ENCODE measurements at regions not wholly inside any gene's neighbourhood (a gene's known extent, or its start where the extent isn't known, plus 50 kb on each side); places are given as distances from the start of the nearest gene placed in this dataset.

GRCh38 chr7:41448104-41448503 is 254.8 kb downstream of the INHBA start:
- H3K4me3 ChIP-seq (ENCODE audit: low read length in 2 of 2): no peak overlapping the region
- no peaks in the 10 kb centered on the region for H3K36me3 ChIP-seq (ENCODE audit: control insufficient read depth in 2 of 2, insufficient read depth in 2 of 2, low read length in 1 of 2)
- no peak for DNase-seq (ENCODE audit: low read depth in 6 of 9, low spot score in 9 of 9)
- no peak overlapping the region for H3K27ac ChIP-seq (ENCODE audit: low read depth in 1 of 2, low read length in 1 of 2)
- no peaks in the 10 kb centered on the region for H3K4me1 ChIP-seq (ENCODE audit: control insufficient read depth in 2 of 2, insufficient read depth in 2 of 2, low read length in 2 of 2)
- no peaks in the 10 kb centered on the region for H3K9me3 ChIP-seq (ENCODE audit: control insufficient read depth in 2 of 2, insufficient read depth in 1 of 2, low read length in 1 of 2)
- no peaks in the 10 kb centered on the region for H3K27me3 ChIP-seq (ENCODE audit: control insufficient read depth in 2 of 2, insufficient read depth in 1 of 2, low read length in 1 of 2)

- Histone ChIP-seq H3K27me3 (ENCODE audit: control insufficient read depth in 2 of 2, insufficient read depth in 1 of 2, low read length in 1 of 2) (no peaks in the 10 kb centered on the region), H3K4me1 (ENCODE audit: control insufficient read depth in 2 of 2, insufficient read depth in 2 of 2, low read length in 2 of 2) (no peaks in the 10 kb centered on the region), H3K36me3 (ENCODE audit: control insufficient read depth in 2 of 2, insufficient read depth in 2 of 2, low read length in 1 of 2) (no peaks in the 10 kb centered on the region), H3K9me3 (ENCODE audit: control insufficient read depth in 2 of 2, insufficient read depth in 1 of 2, low read length in 1 of 2) (no peaks in the 10 kb centered on the region), H3K4me3 (ENCODE audit: low read length in 2 of 2) (no peak overlapping the region), H3K27ac (ENCODE audit: low read depth in 1 of 2, low read length in 1 of 2) (no peak overlapping the region)
- DNase-seq (ENCODE audit: low read depth in 6 of 9, low spot score in 9 of 9): no peak
- WGBS: 96% methylated on average over 9 of the region's 9 CpGs
Observed at GRCh38 chr7:41447450-41448042, 255.3 kb downstream of the INHBA start.

- Histone ChIP-seq H3K9me3 (ENCODE audit: control insufficient read depth in 2 of 2, insufficient read depth in 1 of 2, low read length in 1 of 2) (no peaks in the 10 kb centered on the region), H3K4me3 (ENCODE audit: low read length in 2 of 2) (no peak overlapping the region), H3K36me3 (ENCODE audit: control insufficient read depth in 2 of 2, insufficient read depth in 2 of 2, low read length in 1 of 2) (no peaks in the 10 kb centered on the region), H3K27me3 (ENCODE audit: control insufficient read depth in 2 of 2, insufficient read depth in 1 of 2, low read length in 1 of 2) (no peaks in the 10 kb centered on the region), H3K27ac (ENCODE audit: low read depth in 1 of 2, low read length in 1 of 2) (no peak overlapping the region), H3K4me1 (ENCODE audit: control insufficient read depth in 2 of 2, insufficient read depth in 2 of 2, low read length in 2 of 2) (no peaks in the 10 kb centered on the region)
- DNase-seq (ENCODE audit: low read depth in 6 of 9, low spot score in 9 of 9): no peak
- WGBS: 93% methylated on average over 7 of the region's 7 CpGs
Observed at GRCh38 chr7:41446606-41447449, 256.1 kb downstream of the INHBA start.

GRCh38 chr7:41445946-41446345 is 256.9 kb downstream of the INHBA start:
- no peak for DNase-seq (ENCODE audit: low read depth in 6 of 9, low spot score in 9 of 9)
- H3K27ac ChIP-seq (ENCODE audit: low read depth in 1 of 2, low read length in 1 of 2): no peak overlapping the region
- H3K36me3 ChIP-seq (ENCODE audit: control insufficient read depth in 2 of 2, insufficient read depth in 2 of 2, low read length in 1 of 2): no peaks in the 10 kb centered on the region
- no peaks in the 10 kb centered on the region for H3K27me3 ChIP-seq (ENCODE audit: control insufficient read depth in 2 of 2, insufficient read depth in 1 of 2, low read length in 1 of 2)
- 95% methylated on average over 3 of the region's 3 CpGs for WGBS
- no peaks in the 10 kb centered on the region for H3K4me1 ChIP-seq (ENCODE audit: control insufficient read depth in 2 of 2, insufficient read depth in 2 of 2, low read length in 2 of 2)
- no peak overlapping the region for H3K4me3 ChIP-seq (ENCODE audit: low read length in 2 of 2)
- H3K9me3 ChIP-seq (ENCODE audit: control insufficient read depth in 2 of 2, insufficient read depth in 1 of 2, low read length in 1 of 2): no peaks in the 10 kb centered on the region

- no peaks in the 10 kb centered on the region for H3K36me3 ChIP-seq (ENCODE audit: control insufficient read depth in 2 of 2, insufficient read depth in 2 of 2, low read length in 1 of 2)
- H3K9me3 ChIP-seq (ENCODE audit: control insufficient read depth in 2 of 2, insufficient read depth in 1 of 2, low read length in 1 of 2): no peaks in the 10 kb centered on the region
- H3K4me3 ChIP-seq (ENCODE audit: low read length in 2 of 2): no peak overlapping the region
- no peak for DNase-seq (ENCODE audit: low read depth in 6 of 9, low spot score in 9 of 9)
- 99% methylated on average over 1 of the region's 1 CpG for WGBS
- no peak overlapping the region for H3K27ac ChIP-seq (ENCODE audit: low read depth in 1 of 2, low read length in 1 of 2)
- H3K27me3 ChIP-seq (ENCODE audit: control insufficient read depth in 2 of 2, insufficient read depth in 1 of 2, low read length in 1 of 2): no peaks in the 10 kb centered on the region
- H3K4me1 ChIP-seq (ENCODE audit: control insufficient read depth in 2 of 2, insufficient read depth in 2 of 2, low read length in 2 of 2): no peaks in the 10 kb centered on the region
Observed at GRCh38 chr7:41445432-41445831, 257.5 kb downstream of the INHBA start.

GRCh38 chr7:41439515-41439879 is 263.4 kb downstream of the INHBA start:
- 83% methylated on average over 7 of the region's 7 CpGs for WGBS
- H3K27me3 ChIP-seq (ENCODE audit: control insufficient read depth in 2 of 2, insufficient read depth in 1 of 2, low read length in 1 of 2): no peaks in the 10 kb centered on the region

DNA sequence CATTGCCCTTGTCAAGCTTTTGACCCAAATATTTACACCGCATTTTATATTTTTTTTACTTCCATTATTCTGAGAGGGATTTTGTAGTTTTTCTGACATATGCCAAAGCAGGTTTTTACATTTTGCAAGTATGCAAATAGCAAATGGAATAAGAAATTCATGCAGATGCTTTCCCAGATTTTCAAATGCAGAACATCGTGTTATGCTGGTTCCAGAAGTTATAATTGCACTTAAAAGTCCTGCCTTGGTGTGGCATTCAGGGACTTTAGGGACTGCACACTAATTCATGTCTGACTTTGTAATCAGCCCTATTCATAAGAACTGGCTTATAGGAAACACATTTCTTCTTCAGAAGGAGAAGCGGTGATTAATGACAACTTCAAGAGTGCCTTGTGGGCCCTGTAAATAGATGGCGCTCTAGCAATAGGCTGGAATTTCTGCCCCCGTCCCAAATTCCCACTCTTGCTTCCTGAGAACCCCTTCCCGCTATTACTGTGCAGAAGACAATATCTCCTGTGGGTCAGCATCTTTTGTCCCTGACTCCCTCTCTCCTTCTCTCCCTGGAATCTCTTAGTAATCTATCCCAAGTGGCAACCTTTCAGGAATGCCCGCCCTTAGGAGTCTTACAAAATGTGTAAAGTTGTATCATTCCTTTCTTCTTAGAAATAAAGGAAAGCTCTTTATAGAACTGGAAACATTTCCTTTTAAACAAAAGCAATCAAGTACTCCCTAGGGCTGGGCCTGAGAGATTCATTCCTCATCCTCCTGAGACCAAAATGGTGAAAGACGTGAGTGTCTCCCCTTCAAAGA is 264.0 kb downstream of the INHBA start:
- Histone ChIP-seq H3K4me3 (ENCODE audit: low read length in 2 of 2) (no peak overlapping the region), H3K36me3 (ENCODE audit: control insufficient read depth in 2 of 2, insufficient read depth in 2 of 2, low read length in 1 of 2) (no peaks in the 10 kb centered on the region), H3K4me1 (ENCODE audit: control insufficient read depth in 2 of 2, insufficient read depth in 2 of 2, low read length in 2 of 2) (no peaks in the 10 kb centered on the region), H3K27ac (ENCODE audit: low read depth in 1 of 2, low read length in 1 of 2) (no peak overlapping the region), H3K27me3 (ENCODE audit: control insufficient read depth in 2 of 2, insufficient read depth in 1 of 2, low read length in 1 of 2) (no peaks in the 10 kb centered on the region), H3K9me3 (ENCODE audit: control insufficient read depth in 2 of 2, insufficient read depth in 1 of 2, low read length in 1 of 2) (no peaks in the 10 kb centered on the region)
- no peak for DNase-seq (ENCODE audit: low read depth in 6 of 9, low spot score in 9 of 9)
- 95% methylated on average over 8 of the region's 8 CpGs for WGBS

More at GRCh38 chr7:41439515-41439879, 263.4 kb downstream of the INHBA start:
- H3K9me3 ChIP-seq (ENCODE audit: control insufficient read depth in 2 of 2, insufficient read depth in 1 of 2, low read length in 1 of 2): no peaks in the 10 kb centered on the region
- H3K4me3 ChIP-seq (ENCODE audit: low read length in 2 of 2): no peak overlapping the region
- no peaks in the 10 kb centered on the region for H3K36me3 ChIP-seq (ENCODE audit: control insufficient read depth in 2 of 2, insufficient read depth in 2 of 2, low read length in 1 of 2)
- no peaks in the 10 kb centered on the region for H3K4me1 ChIP-seq (ENCODE audit: control insufficient read depth in 2 of 2, insufficient read depth in 2 of 2, low read length in 2 of 2)
- no peak overlapping the region for H3K27ac ChIP-seq (ENCODE audit: low read depth in 1 of 2, low read length in 1 of 2)
- DNase-seq (ENCODE audit: low read depth in 6 of 9, low spot score in 9 of 9): no peak

DNA sequence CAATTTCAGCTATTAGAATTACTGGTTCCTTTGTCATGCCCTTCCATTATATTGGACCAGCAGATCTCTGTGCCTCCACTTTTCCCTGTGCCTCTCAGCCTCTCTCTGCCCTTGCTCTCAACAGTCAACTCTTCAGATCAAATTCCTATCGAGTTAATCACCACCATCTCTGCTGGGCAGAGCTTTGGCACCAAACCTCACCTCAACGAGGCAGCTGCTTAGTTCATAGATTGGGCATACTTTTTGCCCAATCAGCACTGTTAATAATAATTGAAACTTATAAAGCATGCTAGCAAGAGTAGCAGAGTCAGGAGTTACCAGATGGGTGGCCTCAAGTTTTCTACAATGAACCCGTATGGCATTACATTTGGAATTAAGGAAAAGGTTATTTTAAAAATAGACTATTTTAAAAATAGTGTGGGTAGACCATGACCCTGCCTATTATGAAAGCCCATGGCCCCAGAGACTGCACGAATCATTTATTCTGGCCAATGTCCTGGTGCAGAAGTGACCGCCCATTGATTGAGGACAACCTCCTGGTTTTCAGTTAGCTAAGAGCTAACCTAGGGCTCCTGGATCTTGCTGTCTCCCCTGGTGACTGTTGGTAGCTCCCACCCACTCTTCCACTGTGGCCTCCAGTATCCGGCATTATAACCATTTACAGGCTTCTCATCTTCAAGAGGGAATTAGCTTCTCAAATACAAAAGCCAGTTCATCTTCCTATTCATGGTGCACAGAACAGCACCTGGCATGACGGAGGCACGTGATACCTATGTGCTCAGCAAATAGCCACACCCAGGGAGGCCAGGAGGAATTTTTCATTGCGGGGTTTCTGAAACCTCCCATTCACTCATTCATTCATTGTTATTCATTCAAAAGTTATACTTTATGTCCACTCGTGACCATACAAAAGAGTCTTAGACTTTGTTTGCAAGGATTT is 265.4 kb downstream of the INHBA start:
- H3K9me3 ChIP-seq (ENCODE audit: control insufficient read depth in 2 of 2, insufficient read depth in 1 of 2, low read length in 1 of 2): no peaks in the 10 kb centered on the region
- no peak for DNase-seq (ENCODE audit: low read depth in 6 of 9, low spot score in 9 of 9)
- H3K4me1 ChIP-seq (ENCODE audit: control insufficient read depth in 2 of 2, insufficient read depth in 2 of 2, low read length in 2 of 2): no peaks in the 10 kb centered on the region
- H3K4me3 ChIP-seq (ENCODE audit: low read length in 2 of 2): no peak overlapping the region
- no peak overlapping the region for H3K27ac ChIP-seq (ENCODE audit: low read depth in 1 of 2, low read length in 1 of 2)
- H3K27me3 ChIP-seq (ENCODE audit: control insufficient read depth in 2 of 2, insufficient read depth in 1 of 2, low read length in 1 of 2): no peaks in the 10 kb centered on the region
- H3K36me3 ChIP-seq (ENCODE audit: control insufficient read depth in 2 of 2, insufficient read depth in 2 of 2, low read length in 1 of 2): no peaks in the 10 kb centered on the region
- WGBS: 89% methylated on average over 10 of the region's 10 CpGs
